ENCODE measurements at regions not wholly inside any gene's neighbourhood (a gene's known extent, or its start where the extent isn't known, plus 50 kb on each side); places are given as distances from the start of the nearest gene placed in this dataset.

DNA sequence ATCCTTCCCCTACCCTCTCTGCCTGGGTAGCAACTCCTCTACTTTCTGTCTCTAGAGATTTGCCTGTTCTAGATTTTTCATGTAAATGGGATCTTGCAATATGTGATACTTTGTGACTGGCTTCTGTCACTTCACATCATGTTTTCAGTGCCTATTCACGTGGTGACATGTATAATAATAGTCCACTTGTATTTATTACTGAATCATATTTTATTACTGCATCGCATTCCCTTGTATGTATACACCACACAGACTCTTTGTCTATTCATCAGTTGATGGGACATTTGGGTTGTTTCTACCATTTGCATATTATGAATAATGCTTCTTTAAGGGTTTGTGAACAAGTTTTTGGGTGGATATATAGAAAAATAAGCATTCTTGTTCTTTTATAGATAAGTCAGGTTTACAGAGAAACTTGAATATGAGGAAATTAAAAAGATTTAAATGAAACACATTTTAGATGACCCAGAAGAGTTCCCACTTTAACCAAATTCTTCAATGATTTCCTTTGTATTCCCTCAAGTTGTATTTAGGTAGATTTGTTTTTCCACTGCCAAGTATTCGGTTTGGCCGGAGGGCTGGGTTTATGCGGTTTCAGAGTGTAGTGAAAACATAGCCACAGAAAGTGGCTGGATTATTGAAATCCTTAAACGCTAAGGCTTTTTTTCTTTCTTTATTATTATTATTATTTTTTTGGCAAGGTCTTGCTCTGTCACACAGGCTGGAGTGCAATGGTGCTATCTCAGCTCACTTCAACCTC is 178.7 kb upstream of the TMTC1 start:
- no peaks in the 10 kb centered on the region for H3K36me3 ChIP-seq (ENCODE audit: control insufficient read depth, insufficient read depth, low read length)
- no peak for TF ChIP-seq CTCF (IDR thresholded peaks at IDR 0.05; ENCODE audit: insufficient read depth, low read length, poor library complexity, severe bottlenecking)
- no peaks in the 10 kb centered on the region; the same call in 1 of the 2 replicates for H3K27me3 ChIP-seq (replicated peaks; ENCODE audit: control insufficient read depth, insufficient read depth, low read length)
- DNase-seq (ENCODE audit: extremely low read depth, insufficient read length): no peak
- no peak overlapping the region for H3K4me3 ChIP-seq (replicated peaks; ENCODE audit: low read depth, low read length)

DNA sequence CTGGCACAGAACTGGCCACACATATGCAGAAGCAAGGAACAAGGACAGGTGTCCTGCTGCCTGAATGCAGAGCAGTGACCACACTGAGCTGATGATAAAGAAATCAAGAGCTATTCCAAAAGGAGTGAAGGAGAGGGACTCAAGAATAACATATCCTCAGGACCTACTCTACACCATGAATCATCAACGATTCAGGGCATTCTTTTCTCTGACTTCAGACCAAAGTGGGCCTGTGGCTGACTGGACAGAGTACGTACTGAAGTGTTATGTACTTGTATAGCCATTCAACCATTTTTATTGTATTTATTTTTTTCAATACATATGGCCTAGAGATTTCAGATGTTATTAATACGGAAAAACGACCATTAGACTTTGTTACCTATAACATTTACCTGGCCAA is 177.5 kb upstream of the TMTC1 start:
- TF ChIP-seq CTCF (IDR thresholded peaks at IDR 0.05; ENCODE audit: insufficient read depth, low read length, poor library complexity, severe bottlenecking): no peak
- Histone ChIP-seq H3K36me3 (ENCODE audit: control insufficient read depth, insufficient read depth, low read length) (no peaks in the 10 kb centered on the region), H3K27me3 (replicated peaks; ENCODE audit: control insufficient read depth, insufficient read depth, low read length) (no peaks in the 10 kb centered on the region; the same call in 1 of the 2 replicates), H3K4me3 (replicated peaks; ENCODE audit: low read depth, low read length) (no peak overlapping the region)
- no peak for DNase-seq (ENCODE audit: extremely low read depth, insufficient read length)

DNA sequence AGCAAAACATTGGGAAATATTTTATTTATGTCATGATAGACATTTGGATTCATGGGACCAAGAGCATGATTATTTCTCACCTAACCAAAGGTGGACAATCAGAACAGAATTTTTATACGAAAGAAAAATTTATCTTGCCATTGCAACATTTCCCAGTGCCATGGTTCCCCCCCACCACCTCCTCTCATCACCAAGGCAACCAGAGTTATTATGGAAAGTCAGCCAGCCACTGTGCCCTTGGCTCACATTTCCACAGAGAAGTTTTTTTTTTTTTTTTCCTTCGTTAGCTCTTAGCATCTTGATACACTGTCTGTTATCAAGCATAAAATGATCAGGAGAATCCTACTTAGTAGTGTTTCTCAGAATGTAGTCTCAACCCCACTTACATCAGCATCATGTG is 176.4 kb upstream of the TMTC1 start:
- Histone ChIP-seq H3K27me3 (replicated peaks; ENCODE audit: control insufficient read depth, insufficient read depth, low read length) (no peaks in the 10 kb centered on the region; the same call in 1 of the 2 replicates), H3K36me3 (ENCODE audit: control insufficient read depth, insufficient read depth, low read length) (no peaks in the 10 kb centered on the region), H3K4me3 (replicated peaks; ENCODE audit: low read depth, low read length) (no peak overlapping the region)
- TF ChIP-seq CTCF (IDR thresholded peaks at IDR 0.05; ENCODE audit: insufficient read depth, low read length, poor library complexity, severe bottlenecking): no peak
- DNase-seq (ENCODE audit: extremely low read depth, insufficient read length): no peak

DNA sequence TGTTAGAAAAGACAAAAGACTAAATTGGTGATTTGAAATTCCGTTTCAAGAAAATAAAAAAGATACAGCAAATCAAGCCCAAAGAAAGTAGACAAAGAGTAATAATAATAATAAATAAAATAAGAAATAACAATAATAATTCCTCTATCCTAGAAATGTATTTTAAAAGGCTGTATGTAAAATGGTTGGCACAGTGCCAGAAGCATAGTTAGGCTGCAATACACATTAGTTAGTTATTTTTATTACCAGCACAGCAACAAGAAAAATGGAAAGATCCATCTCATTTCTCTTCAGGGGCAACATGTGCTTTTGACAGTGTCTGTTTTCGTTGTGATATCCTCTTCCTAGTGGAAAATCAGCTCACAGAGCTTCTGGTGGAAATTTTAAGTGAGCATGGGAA is 174.1 kb upstream of the TMTC1 start:
- Histone ChIP-seq H3K27me3 (replicated peaks; ENCODE audit: control insufficient read depth, insufficient read depth, low read length) (no peaks in the 10 kb centered on the region; the same call in 1 of the 2 replicates), H3K4me3 (replicated peaks; ENCODE audit: low read depth, low read length) (no peak overlapping the region), H3K36me3 (ENCODE audit: control insufficient read depth, insufficient read depth, low read length) (no peaks in the 10 kb centered on the region)
- TF ChIP-seq CTCF (IDR thresholded peaks at IDR 0.05; ENCODE audit: insufficient read depth, low read length, poor library complexity, severe bottlenecking): no peak
- DNase-seq (ENCODE audit: extremely low read depth, insufficient read length): no peak

GRCh38 chr12:29945904-29946303 is 162.2 kb upstream of the TMTC1 start:
- no peaks in the 10 kb centered on the region for H3K27me3 ChIP-seq (replicated peaks; ENCODE audit: control insufficient read depth, insufficient read depth, low read length)
- no peaks in the 10 kb centered on the region for H3K36me3 ChIP-seq (ENCODE audit: control insufficient read depth, insufficient read depth, low read length)
- no peak for DNase-seq (ENCODE audit: extremely low read depth, insufficient read length)
- no peak for TF ChIP-seq CTCF (IDR thresholded peaks at IDR 0.05; ENCODE audit: insufficient read depth, low read length, poor library complexity, severe bottlenecking)
- H3K4me3 ChIP-seq (replicated peaks; ENCODE audit: low read depth, low read length): no peak overlapping the region
